ENCODE measurements at regions not wholly inside any gene's neighbourhood (a gene's known extent, or its start where the extent isn't known, plus 50 kb on each side); places are given as distances from the start of the nearest gene placed in this dataset.

DNA sequence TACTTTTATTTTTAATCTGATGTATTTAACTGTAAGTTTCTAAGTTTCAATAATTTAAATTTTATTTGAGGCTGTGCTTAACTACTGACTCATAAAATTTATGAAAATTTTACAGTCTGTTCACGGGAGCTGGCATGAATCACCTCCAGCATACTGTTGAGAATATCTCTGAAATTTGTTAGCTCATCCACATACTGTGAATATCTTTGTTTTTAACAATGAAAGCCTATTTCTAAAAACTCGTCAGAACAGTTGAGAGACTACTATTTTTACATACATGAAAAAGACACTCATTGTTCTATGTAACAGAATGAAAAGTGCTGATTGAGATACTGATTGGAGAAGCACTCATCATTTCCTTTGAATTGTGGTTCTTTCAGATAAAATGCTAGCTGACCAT, 749.3 kb downstream of the TENT5A start:
- peaks cover 0 to 2% (median 0%) of the 10 kb centered on the region in 4 donors for H3K9me3 ChIP-seq (ENCODE audit: control insufficient read depth in 4 of 4, low read length in 3 of 4)
- no peak overlapping the region for H3K9ac ChIP-seq (ENCODE audit: low read depth in 1 of 2, low read length in 2 of 2)
- no peaks in the 10 kb centered on the region for H3K27me3 ChIP-seq (ENCODE audit: control insufficient read depth in 4 of 4, insufficient read depth in 4 of 4, low read length in 3 of 4)
- no peak overlapping the region for H3K4me3 ChIP-seq (ENCODE audit: low read depth in 1 of 3, low read length in 3 of 3)
- no peak overlapping the region for H3K27ac ChIP-seq (ENCODE audit: low read depth in 1 of 2, low read length in 2 of 2)
- H3K4me1 ChIP-seq (ENCODE audit: control insufficient read depth in 4 of 4, insufficient read depth in 4 of 4, low read length in 3 of 4), result no peaks in the 10 kb centered on the region
- WGBS, result 69% methylated on average over 2 of the region's 2 CpGs
- no peak for DNase-seq (ENCODE audit: low spot score)
- TF ChIP-seq GABPA (IDR thresholded peaks at IDR 0.05 in 1 of 2, conservative IDR thresholded peaks at IDR 0.05 in 1 of 2) (no peak), YY1 (IDR thresholded peaks at IDR 0.05) (no peak), HNF4A (conservative IDR thresholded peaks at IDR 0.05) (no peak), SP1 (IDR thresholded peaks at IDR 0.05) (no peak), FOXA1 (IDR thresholded peaks at IDR 0.05) (no peak), HNF4G (IDR thresholded peaks at IDR 0.05) (no peak)
- TF ChIP-seq, protein P1, sequence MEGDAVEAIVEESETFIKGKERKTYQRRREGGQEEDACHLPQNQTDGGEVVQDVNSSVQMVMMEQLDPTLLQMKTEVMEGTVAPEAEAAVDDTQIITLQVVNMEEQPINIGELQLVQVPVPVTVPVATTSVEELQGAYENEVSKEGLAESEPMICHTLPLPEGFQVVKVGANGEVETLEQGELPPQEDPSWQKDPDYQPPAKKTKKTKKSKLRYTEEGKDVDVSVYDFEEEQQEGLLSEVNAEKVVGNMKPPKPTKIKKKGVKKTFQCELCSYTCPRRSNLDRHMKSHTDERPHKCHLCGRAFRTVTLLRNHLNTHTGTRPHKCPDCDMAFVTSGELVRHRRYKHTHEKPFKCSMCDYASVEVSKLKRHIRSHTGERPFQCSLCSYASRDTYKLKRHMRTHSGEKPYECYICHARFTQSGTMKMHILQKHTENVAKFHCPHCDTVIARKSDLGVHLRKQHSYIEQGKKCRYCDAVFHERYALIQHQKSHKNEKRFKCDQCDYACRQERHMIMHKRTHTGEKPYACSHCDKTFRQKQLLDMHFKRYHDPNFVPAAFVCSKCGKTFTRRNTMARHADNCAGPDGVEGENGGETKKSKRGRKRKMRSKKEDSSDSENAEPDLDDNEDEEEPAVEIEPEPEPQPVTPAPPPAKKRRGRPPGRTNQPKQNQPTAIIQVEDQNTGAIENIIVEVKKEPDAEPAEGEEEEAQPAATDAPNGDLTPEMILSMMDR (IDR thresholded peaks at IDR 0.05; ENCODE audit: low read depth, low read length, missing input control), result no peak
- no peaks in the 10 kb centered on the region for H3K36me3 ChIP-seq (ENCODE audit: control insufficient read depth in 4 of 4, insufficient read depth in 3 of 4, low read depth in 1 of 4, low read length in 3 of 4)

DNA sequence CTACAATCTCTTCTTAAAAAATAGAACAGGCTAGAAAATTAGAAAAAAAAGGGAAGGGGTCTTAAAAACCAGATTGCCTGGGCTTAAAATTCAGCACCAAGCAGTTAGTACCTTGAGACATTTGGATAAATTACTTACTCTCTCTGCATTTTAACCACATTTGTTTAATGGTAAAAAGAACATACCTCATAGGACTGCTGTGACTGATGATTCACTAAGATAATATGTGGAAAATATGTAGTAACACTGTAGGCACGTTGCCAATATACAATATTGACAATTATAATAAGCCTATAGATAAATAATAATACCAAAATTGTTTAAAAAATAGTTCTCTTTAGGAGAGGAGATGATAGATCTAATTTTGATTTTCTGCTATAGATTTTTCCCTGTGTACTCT, 750.4 kb downstream of the TENT5A start:
- H3K9me3 ChIP-seq (ENCODE audit: control insufficient read depth in 4 of 4, low read length in 3 of 4), result peaks cover 0 to 2% (median 0%) of the 10 kb centered on the region in 4 donors
- H3K9ac ChIP-seq (ENCODE audit: low read depth in 1 of 2, low read length in 2 of 2), result no peak overlapping the region
- 29% methylated on average over 1 of the region's 1 CpG for WGBS
- DNase-seq (ENCODE audit: low spot score), result no peak
- no peaks in the 10 kb centered on the region for H3K36me3 ChIP-seq (ENCODE audit: control insufficient read depth in 4 of 4, insufficient read depth in 3 of 4, low read depth in 1 of 4, low read length in 3 of 4)
- no peak overlapping the region for H3K27ac ChIP-seq (ENCODE audit: low read depth in 1 of 2, low read length in 2 of 2)
- TF ChIP-seq RAD21 (IDR thresholded peaks at IDR 0.05) (no peak), TAF1 (conservative IDR thresholded peaks at IDR 0.05) (no peak), FOXA2 (IDR thresholded peaks at IDR 0.05) (no peak), GABPA (IDR thresholded peaks at IDR 0.05 in 1 of 2, conservative IDR thresholded peaks at IDR 0.05 in 1 of 2) (no peak), HNF4A (conservative IDR thresholded peaks at IDR 0.05) (no peak), SP1 (IDR thresholded peaks at IDR 0.05) (no peak), FOXA1 (IDR thresholded peaks at IDR 0.05) (no peak), EGR1 (IDR thresholded peaks at IDR 0.05; ENCODE audit: low read depth in 2 of 2) (no peak), YY1 (IDR thresholded peaks at IDR 0.05) (no peak)
- TF ChIP-seq, protein P2, sequence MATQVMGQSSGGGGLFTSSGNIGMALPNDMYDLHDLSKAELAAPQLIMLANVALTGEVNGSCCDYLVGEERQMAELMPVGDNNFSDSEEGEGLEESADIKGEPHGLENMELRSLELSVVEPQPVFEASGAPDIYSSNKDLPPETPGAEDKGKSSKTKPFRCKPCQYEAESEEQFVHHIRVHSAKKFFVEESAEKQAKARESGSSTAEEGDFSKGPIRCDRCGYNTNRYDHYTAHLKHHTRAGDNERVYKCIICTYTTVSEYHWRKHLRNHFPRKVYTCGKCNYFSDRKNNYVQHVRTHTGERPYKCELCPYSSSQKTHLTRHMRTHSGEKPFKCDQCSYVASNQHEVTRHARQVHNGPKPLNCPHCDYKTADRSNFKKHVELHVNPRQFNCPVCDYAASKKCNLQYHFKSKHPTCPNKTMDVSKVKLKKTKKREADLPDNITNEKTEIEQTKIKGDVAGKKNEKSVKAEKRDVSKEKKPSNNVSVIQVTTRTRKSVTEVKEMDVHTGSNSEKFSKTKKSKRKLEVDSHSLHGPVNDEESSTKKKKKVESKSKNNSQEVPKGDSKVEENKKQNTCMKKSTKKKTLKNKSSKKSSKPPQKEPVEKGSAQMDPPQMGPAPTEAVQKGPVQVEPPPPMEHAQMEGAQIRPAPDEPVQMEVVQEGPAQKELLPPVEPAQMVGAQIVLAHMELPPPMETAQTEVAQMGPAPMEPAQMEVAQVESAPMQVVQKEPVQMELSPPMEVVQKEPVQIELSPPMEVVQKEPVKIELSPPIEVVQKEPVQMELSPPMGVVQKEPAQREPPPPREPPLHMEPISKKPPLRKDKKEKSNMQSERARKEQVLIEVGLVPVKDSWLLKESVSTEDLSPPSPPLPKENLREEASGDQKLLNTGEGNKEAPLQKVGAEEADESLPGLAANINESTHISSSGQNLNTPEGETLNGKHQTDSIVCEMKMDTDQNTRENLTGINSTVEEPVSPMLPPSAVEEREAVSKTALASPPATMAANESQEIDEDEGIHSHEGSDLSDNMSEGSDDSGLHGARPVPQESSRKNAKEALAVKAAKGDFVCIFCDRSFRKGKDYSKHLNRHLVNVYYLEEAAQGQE (IDR thresholded peaks at IDR 0.05), result no peak
- TF ChIP-seq, protein P3, sequence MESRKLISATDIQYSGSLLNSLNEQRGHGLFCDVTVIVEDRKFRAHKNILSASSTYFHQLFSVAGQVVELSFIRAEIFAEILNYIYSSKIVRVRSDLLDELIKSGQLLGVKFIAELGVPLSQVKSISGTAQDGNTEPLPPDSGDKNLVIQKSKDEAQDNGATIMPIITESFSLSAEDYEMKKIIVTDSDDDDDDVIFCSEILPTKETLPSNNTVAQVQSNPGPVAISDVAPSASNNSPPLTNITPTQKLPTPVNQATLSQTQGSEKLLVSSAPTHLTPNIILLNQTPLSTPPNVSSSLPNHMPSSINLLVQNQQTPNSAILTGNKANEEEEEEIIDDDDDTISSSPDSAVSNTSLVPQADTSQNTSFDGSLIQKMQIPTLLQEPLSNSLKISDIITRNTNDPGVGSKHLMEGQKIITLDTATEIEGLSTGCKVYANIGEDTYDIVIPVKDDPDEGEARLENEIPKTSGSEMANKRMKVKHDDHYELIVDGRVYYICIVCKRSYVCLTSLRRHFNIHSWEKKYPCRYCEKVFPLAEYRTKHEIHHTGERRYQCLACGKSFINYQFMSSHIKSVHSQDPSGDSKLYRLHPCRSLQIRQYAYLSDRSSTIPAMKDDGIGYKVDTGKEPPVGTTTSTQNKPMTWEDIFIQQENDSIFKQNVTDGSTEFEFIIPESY (IDR thresholded peaks at IDR 0.05), result no peak
- H3K4me1 ChIP-seq (ENCODE audit: control insufficient read depth in 4 of 4, insufficient read depth in 4 of 4, low read length in 3 of 4), result no peaks in the 10 kb centered on the region
- no peak overlapping the region for H3K4me3 ChIP-seq (ENCODE audit: low read depth in 1 of 3, low read length in 3 of 3)
- H3K27me3 ChIP-seq (ENCODE audit: control insufficient read depth in 4 of 4, insufficient read depth in 4 of 4, low read length in 3 of 4), result no peaks in the 10 kb centered on the region
